Activated CD4-positive, CD25-positive, alpha-beta regulatory T cell (primary cell): ENCODE measurements at regions not wholly inside any gene's neighbourhood (a gene's known extent, or its start where the extent isn't known, plus 50 kb on each side); places are given as distances from the start of the nearest gene placed in this dataset.

ENCODE experiments used
- DNase-seq, 4 experiments: peaks; one replicate each; lab custom pipeline; 2025; lab: John Stamatoyannopoulos, UW

DNA sequence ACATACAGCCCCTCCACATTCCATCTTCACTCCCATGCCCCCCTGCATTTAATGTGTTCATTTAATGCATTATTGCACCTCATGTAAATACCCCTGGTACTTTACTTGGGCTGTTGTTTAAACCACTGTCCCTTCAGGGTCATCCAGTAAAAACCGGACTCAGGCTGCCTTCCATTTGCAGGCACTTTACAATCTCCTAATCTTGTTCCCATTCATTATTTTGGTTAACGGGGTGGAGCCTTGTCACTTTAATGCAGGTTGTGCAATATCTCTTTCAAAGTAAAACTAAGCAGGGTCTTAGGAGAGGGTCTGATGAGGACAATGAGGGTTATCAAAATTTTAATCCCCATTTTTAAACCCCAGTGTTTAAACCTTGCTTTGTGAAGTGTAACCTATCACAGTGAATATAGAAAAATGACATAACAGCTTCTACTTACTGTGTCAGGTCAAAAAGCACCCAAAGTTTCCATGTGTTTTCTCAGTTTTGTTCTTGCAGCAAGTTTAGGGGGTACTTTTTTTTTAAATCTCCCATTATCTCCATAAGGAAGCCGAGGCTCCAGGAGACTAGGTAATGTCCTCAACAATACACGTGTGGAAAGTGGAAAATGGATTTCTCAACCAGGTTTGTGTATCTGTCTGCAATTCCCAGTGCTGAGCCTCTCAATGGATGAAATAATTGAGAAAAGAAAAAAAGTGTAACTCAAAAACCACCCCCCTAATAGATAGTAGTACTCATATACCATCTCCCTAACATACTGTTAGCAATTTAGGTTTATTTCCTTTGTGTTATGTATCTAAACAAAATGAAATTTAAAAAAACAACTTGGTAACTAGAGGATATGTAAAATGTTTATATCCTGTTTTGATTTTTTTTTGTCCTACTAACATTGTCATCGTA is 54.2 kb upstream of the SPRY4 start:
- DNase-seq: no peak

DNA sequence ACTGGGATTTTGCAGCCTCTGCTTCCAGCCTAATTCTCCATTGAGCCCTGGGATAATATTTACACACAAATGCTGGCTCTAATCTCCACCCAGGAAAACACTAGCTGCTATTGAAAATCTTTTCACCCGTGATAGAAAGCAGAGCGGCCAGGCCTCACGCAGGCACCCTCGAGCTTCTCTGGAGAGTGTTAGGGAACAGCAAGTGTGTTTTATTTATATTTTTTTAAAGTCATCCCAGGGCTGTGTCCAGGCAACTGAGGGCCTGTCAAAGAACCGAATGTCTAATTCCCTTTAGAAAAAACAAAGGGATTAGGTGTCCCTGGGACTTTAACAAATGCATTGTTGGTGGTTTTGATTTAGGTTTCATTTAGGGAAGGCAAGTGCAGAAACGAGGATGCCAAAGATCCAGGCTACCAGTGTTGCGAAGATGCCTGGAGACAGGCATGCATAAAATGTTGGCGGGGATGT is 51.2 kb upstream of the SPRY4 start:
- no peak for DNase-seq
